Astrocyte (in vitro differentiated cells and primary cell): ENCODE measurements at regions not wholly inside any gene's neighbourhood (a gene's known extent, or its start where the extent isn't known, plus 50 kb on each side); places are given as distances from the start of the nearest gene placed in this dataset.

Experiments used
- EZH2 ChIP-seq: IDR thresholded peaks from 2 replicates; pipeline ENCODE4 v1.6.1; 2012; ENCODE audit warnings: mild to moderate bottlenecking, low read length, inconsistent platforms; ENCODE audit not compliant: insufficient read depth
- TF ChIP-seq, protein P1 (sequence below): IDR thresholded peaks from 2 replicates; pipeline ENCODE4 v1.5.1; 2011; ENCODE audit warnings: low read depth, mild to moderate bottlenecking, inconsistent platforms, low read length, moderate library complexity; ENCODE audit not compliant: insufficient read depth

DNA sequence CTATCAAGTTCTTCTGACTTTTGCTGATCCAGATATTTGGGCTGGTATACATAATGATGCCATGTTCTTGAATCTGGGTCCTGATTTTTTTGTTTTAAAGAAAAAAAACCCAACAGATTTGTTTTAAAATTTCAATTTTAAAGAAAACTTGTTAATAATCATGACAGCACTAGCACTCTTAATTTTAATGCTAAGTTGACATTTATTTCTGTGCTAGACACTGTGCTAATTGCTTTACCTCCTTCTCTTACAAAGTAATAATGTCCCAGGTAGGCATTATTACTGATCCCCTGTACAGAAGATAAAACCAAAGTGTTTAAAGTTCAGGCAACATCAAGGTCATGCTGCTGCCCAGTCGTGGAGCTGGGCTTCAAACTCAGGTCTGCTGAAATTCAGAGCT is 101.9 kb downstream of the ZNF608 start:
- TF ChIP-seq, protein P1, sequence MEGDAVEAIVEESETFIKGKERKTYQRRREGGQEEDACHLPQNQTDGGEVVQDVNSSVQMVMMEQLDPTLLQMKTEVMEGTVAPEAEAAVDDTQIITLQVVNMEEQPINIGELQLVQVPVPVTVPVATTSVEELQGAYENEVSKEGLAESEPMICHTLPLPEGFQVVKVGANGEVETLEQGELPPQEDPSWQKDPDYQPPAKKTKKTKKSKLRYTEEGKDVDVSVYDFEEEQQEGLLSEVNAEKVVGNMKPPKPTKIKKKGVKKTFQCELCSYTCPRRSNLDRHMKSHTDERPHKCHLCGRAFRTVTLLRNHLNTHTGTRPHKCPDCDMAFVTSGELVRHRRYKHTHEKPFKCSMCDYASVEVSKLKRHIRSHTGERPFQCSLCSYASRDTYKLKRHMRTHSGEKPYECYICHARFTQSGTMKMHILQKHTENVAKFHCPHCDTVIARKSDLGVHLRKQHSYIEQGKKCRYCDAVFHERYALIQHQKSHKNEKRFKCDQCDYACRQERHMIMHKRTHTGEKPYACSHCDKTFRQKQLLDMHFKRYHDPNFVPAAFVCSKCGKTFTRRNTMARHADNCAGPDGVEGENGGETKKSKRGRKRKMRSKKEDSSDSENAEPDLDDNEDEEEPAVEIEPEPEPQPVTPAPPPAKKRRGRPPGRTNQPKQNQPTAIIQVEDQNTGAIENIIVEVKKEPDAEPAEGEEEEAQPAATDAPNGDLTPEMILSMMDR, result no peak
- no peak for TF ChIP-seq EZH2
